ENCODE measurements at regions not wholly inside any gene's neighbourhood (a gene's known extent, or its start where the extent isn't known, plus 50 kb on each side); places are given as distances from the start of the nearest gene placed in this dataset.

DNA sequence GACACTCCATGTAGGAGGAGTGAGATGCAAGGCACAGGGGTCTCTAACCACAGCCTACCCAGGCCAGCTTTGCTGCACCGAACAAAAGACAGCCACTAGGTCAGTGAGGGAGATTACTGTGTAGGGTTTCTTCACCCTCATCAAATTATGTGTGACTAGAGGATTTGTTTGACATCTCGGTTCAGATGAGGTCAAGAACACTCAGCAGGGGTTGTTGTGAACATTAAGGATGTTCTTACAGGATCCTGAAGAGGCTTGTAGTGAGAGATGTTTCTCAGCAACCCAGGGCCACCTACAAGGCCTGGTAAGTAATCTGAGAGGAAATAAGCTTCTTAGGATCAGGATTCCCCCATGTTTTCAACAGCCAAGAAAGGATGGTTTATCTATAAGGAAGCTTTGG, 202.1 kb downstream of the NXPE2 start:
- DNase-seq, result no peak

DNA sequence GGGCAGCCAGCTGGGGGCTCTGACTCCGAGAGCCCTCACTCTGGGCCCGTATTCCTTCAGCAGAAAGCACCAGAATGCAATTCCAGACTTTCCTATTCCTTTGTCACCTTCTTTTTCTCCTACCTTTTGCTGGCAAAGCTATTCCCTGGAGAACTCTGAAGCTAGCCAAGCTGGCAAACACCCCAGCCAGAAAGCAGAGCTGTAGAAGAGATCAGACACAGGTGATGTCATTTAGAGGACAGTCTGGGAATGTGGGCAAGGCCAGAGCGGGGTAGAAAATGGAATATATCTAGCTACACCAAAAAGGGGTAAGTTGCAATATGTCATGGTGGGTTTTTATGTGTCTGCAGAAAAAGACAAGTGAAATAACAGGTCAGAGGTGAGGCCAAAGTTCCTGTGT, 205.1 kb downstream of the NXPE2 start:
- no peak for DNase-seq

DNA sequence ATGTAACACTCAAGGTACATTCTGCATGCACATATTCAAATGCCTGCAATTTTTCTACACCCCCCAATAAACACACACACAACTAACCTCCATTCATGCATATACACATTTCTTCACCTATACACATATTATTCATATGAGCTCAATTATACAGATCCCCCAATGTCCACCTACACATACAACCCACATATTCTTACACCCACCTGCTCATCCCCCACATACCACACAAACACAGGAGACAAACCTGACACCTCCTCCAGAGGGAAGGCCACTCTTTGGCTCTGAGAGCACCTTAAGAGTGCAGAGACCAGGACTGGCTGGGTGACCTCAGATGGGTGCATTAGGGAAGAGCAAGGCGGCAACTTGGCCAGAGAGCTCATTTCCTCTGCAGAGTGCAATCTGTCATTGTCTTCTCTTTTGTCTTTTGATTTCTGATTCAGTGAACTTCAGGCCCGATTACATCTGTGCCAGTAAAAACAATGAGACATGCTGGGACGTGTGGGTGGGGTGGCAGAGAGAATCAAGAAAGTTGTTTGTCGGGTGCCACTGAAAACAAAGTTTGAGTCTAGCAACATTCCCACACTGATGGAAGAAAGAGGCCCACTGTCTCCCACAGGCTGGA, 208.4 kb downstream of the NXPE2 start:
- DNase-seq, result no peak

DNA sequence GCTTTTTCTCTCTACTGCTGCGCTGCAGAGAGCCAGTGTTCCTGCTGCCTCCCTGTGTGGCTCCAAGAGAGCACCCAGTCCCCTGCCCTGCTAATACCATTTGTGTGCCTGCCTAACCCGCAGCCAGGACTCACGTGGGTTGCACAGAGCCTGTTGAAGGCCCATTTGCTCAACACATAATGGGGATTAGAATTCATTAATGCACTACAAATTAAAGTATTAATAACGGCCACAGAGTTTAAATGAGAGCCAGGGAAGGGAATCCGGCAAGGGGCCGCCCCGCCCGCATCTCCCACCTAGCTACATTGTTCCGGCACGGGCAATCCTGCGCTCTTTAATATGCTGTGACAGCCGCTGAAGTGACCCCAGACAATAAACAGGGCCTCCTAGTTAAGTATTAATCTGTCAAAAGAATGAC, 211.3 kb downstream of the NXPE2 start:
- no peak for DNase-seq

DNA sequence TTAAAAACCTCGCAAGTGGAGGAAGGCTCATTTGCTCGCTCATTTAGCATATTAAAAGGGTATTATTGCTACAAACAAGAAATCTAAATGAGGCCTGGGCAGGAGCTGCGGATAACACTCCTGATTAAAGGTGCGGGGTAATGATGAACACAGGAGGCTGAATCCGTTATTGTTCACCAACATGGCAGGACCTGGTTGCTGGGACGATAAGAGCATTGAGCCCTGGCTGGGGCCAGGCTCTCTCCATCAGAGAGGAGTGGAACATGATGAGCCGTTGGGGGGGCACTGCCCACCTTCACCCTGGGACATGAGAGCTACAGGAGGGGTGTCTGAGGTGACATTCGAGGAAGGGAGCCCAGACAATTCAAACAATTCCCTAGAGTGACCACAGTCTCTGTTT, 211.7 kb downstream of the NXPE2 start:
- no peak for DNase-seq

DNA sequence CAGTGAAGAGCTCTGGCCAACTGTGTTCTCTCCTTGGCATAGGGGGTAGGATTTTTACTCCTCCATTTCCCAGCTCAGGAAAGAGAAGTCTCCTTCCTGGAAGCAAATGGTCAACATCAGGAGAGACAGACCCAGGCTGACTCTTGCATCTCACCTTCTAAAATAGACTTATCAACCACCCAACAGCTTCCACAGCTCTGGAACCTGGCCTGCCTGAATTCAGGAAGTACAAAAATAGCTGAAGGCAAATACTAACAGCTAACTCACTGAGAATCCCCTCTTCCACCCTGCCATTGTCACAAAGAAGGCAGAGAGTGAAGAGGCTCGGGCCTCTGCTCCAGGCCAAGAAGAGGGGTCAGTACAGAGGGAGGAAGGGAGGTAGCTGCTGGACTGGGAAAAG, 213.6 kb downstream of the NXPE2 start:
- no peak for DNase-seq

DNA sequence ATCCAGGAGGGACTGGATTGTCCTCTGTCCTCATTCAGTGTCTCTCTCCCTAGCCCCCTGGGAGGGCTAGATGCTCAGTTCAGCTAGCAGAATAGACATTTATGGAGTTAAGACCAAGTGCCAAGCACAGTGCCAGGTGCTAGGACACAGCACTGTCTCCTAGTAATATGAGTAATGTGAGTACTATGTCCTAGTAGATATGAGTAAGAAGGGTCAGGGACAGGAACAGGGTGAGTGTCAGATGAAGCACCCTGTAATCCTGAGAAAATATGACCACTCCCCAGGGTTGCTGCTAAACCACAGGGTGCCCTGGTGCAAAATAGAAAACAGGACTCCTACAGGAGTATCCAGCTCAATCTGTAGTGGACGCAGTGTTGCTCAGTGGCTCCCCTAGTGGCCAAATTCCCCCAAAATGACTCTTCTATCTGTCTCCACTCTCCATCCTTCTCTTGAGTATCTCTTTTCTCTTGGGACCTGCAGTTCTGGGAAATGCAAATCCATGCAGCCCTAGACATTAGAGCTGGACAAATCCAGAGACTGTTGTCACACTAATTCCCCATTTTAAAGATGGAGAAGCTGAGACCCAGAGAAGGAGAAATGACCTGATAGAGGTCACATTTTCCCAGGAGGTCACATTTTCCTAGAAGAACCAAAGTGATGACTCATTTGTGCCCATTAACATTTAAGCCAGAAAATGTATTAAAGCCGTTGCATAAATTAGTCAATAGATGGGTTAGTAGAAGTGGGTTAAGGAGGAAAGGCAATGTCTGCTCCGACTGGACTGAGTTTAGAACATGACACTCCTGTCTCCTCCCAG, 214.3 kb downstream of the NXPE2 start:
- DNase-seq, result peak; percentile 51

DNA sequence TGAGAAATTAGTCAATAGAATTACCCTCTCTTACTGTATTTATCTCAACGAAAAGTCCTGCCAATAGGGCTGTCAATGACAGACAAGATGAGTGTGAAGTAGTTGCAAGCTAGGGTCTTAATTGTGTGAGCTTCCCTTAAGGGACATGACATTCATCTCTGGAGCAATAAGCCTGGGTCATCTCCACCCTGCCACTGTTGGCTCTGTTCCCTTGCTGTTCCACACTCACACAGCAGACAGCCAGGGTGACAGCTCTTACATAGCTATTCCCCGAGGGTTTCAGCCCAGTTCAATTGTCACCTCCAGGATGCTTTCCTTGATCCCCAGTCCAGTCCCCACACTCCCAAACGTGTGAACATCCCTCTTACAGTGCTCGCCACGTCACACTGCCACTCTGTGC, 215.0 kb downstream of the NXPE2 start:
- no peak for DNase-seq

DNA sequence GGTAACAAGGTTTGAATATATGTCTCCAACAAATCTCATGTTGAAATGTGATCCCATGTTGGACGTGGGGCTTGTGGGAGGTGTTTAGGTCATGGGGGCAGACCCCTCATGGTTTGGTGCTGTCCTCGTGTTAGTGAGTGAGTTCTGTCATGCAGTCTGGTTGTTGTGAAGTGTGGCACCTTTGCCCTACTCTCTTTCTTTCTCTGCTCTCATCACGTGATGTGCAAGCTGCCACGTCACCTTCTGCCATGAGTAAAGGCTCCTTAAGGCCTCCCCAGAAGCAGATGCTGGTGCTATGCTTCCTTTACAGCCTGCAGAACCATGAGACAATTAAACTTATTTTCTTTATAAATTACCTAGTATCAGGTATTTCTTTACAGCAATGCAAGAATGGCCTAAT, 218.3 kb downstream of the NXPE2 start:
- DNase-seq, result no peak

DNA sequence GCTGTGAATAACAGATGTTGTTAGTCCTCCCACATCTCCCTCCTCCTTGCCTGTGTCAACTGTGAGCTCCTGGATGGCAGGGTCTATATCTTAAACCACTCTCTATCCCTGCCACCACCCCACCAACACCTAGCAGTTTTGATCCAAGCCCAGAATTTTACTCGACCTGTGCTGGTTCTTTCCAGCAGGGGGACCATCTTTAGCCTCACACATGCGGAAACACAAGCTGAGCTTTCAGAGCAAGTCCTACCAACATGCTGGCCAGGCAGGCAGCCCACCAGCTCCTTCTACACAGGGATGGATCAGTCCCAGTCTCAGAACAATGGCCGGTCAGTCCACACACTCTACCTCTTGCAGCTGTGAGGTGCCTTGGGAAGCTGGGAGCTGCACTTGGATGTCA, 231.5 kb downstream of the NXPE2 start:
- DNase-seq, result no peak

DNA sequence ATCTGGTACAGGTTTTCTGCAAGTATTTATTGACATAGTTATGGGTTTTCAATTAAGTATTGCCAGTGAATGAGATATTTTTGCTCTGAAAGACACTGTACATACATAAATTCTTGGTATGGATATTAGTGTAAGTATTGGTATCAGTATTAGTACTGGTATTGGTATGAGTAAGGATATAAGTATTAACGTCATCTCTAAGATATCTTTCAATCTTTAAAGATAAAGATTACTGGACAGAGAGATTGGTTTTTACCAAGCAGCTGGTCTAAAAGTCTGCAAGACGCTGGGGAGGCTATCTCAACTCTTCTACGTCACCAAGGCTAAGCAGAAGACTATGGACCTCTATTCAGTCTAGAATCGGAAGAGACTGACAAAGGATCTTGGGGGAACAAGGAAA, 234.5 kb downstream of the NXPE2 start:
- DNase-seq, result no peak

DNA sequence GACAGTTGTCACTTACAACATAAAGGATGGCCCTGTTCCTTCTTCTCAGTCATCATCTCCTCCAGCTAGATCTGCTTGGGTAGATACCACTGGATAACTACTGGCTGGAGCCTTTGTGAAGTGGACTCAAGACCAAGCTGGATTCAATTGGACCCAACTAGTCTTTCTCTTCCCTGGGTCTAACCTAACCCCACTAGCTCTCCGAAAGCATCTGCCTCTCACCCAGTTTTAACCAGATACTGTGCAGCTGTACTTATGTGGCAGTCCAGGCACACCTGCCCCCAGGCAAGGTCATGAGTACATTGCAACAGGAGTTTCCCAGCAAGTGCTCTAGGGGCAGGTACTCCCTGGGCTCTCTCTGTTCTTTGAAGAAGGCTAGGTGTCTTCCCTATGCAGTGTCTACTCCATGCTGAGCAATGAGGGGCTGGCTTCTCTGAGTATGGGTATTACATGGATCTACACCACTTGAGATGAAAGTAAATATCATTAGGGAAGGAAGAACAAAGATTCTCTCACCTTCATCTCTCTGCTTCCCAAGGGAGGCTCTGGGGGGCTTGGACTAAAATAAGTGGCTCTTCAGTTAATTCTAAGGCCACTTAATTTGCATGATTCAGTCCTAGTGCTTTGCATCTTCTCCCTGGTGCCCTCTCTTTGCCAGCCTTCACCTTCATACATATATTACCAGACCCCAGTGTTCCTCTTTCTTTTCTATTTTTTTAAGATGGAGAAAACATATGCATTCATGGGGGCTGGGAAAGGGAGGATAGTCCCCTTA, 236.1 kb downstream of the NXPE2 start:
- DNase-seq, result no peak

DNA sequence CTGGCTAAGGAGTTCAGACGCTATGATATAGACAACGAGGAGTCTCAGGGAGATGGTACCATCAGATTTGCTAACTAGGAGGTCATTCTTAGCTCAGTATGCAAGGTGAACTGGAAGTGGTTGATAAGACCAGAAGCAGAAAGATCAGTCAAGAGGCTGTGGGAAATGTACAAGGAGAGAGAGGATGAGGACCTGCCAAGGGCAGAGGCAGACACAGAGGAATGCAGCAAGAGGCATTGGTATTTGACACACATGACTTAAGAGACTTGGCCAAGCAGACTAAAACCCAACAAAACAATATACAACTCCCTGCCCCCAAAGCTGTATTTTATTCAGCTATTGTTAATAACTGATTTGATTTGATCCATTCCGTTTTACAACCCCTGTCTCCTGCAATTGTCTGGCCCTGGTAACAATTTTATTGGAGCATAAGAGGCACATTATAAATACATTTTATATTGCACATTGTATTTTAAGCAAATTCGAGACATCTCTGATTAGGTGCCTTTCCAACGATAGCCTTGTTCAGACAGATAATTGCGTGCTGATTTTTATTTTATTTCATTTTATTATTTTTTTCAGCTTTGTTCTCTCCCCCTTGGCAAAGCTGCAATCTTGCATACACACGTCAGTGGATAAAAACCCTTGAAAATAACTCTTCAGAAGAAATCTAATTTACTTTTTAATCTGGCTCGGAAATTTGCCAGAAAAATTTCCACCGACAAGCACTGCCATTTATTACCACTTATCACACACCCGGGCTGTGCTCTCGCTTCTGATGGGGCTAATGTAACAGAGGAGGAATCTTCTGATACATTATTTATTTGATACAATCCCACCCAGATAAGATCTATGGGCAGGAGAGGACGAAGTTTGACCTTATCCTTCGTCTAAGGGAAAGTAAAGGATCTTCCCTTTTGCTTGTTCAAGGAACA, 237.8 kb downstream of the NXPE2 start:
- no peak for DNase-seq

DNA sequence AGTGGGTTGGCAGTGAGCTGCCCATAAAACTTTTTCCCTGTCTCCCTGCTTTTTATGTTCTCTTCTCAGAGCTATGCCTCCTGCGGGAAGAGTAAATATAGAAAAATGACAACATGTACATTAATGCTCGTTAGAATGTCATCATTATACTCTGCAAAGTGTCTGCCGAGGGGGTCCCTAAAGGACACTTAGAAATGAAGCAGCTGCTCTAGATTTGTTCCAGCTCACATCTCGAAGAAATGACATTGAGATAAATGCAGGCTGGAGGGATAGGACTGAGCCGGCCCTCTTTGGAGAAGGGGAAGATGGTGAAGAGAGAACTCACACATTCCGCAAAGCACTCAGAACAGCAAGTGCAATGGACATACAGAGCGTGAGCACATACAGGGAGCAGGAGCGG, 240.0 kb downstream of the NXPE2 start:
- no peak for DNase-seq

DNA sequence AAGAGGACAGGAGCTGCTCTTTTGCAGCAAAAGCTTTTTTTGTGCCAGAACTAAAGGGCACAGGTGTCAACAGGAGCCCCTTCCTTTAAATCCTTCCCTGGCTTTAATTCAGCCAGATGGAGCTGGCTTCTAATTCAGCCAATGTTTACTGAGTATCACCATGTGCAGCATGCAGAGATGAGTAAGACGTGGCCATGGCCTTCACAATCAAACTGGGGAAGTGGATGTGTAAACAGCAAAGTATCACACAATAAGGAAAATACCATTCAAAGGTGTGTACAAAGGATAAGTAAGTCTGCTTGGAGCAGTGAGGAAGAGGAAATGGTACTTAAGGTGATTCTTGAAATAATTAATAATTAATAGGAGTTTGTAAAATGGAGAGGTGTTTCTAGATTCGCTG, 243.4 kb downstream of the NXPE2 start:
- DNase-seq, result no peak

DNA sequence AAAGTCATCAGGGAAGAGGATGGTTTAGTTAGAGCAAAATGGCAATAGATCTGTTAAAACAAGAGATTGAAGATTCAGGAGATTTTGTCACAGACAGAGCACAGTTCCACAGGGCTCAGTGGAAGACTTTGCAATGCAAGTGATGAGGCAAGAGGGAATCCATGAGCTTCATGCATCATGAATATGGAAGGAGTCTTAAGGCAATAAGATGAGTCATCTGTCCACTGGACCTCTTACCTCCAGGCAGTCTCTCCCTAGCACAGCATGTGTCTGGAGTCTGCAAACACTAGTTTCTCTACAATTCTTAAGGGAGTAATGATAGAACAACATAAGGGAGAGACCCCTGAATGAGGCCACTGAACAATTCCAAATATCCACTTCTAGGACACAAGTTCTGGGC, 245.7 kb downstream of the NXPE2 start:
- no peak for DNase-seq

DNA sequence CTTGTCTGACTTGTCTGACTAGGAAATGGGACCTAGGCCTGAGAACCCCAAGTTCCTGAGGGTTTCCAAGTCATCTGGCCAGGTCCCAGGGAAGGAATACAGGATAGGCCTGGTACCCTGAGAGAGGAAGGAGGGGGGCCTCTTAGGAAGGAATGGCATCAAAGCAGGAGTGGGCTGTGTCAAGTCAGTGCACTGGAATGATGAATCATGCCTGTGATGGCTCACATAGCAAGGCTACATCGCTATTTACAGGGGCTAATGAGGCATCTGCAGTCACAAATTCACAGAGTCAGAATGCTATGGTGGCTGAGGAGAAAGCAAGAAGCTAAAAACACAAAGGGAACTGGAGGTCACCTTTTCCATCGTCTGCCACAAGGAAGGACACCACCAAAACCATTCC, 247.3 kb downstream of the NXPE2 start:
- DNase-seq, result no peak

DNA sequence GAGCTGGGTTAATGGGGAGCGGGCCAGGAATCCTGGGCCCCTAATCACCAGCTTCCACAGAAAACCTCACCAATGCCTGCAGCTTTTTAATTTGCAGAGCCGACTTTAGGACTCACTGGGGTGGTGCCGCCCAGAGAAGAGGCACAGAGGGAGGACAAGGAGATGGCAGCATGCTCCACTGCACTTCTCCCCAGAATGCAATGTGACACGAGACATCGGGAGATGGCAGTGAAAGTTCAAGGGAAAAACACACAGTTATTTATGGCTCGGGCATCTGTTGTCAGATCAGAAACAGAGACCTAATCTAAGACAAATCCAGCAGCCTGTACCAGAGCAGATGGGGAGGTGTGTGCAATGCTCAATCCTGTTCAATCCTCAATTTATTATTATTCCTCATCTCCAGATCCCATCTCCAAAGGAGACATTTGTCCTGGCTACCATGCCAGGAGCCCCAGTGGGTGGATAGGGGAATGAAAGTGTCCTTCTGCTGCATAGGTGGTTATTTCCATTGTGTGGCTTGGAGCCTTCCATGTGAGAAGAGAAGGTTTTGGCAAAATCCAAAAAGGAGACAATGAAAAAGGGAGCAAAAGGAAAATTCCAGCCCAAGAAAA, 250.0 kb downstream of the NXPE2 start:
- no peak for DNase-seq

DNA sequence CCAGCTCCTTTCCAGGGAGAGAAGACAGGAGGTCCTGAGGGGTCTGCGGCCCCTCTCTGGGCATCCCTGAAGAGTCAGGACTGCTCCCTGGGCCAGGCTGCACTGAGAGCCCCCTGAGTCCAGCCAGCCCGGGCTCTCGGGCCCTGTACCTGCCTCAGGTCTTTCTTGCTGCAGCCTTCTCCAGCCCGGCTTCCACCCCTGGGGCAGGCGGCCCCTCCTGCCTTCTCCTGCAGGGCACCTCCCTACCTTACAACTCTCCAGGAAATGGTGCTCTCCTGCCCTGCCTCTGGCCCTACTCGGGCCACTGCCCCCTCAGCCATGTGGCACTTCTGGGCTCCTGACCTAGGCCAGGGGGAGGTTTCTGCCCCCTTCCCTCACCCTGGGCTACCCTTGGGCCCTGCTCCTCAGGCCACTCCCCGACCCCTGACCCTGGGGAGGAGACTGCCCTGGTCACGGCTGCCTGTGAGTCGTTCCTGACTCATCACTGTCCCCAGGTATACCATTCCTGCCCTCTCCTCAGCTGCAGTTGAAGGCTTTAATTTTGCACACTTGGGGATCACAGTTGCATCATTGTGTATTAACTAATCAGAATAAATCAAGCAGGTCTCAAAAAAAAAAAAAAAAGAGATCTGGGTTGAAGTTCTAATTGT, 251.1 kb downstream of the NXPE2 start:
- DNase-seq, result no peak

DNA sequence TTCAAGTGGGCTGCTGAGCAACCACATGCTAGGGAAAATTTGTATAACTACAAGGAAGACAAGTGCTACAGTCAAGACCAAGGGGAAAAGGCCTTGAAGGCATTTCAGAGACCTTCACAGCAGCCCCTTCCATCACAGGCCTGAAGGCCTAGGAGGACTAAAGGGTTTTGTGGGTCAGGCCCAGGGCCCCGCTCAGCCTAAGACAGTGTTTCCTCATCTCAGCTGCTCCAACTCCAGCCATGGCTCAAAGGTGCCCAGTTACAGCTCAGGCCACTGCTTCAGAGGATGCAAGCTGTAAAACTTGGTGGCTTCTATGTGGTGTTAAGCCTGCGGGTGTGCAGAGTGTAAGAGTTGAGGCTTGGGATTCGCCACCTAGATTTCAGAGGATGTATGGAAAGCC, 260.5 kb downstream of the NXPE2 start:
- DNase-seq, result no peak

DNA sequence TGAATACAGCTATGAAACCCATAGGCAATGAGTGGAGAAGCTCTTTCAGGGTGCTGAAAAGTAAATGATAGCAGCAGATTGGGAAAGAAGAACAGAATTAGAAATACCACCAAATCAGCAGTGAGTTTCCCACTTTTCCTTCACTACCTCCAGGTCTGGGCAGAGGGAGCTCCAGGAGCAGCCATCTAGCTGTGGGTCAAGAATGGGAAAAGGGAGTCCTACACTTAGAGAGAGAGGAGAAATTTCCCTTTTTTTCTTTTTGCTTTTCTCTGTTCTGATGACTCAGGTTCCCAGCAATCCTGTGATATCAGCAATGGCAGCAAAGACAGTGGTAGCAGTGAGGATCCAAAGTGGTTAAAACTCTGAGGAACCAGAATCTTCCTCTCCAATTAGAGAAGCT, 263.9 kb downstream of the NXPE2 start:
- DNase-seq, result no peak
